K562 (cell line): ENCODE measurements at regions not wholly inside any gene's neighbourhood (a gene's known extent, or its start where the extent isn't known, plus 50 kb on each side); places are given as distances from the start of the nearest gene placed in this dataset.

Experiments used
- ATAC-seq: fragments of 200-7000 bp; cut with Tn5 transposase; 3 replicates; pipeline ENCODE4 v1.9.1; 2020; ENCODE audit warnings: moderate library complexity
- BruUV-seq: library from RNA; stranded (reverse); fragments of 400-500 nt; replicated peaks from 2 replicates; lab custom pipeline; 2021; lab: Mats Ljungman, UMichigan
- CTCF ChIA-PET: fragments of 300-600 bp; formaldehyde crosslinking; extraction: SDS; loops from one replicate; lab custom pipeline; 2021; ENCODE audit warnings: low intra/inter-chr PET ratio; lab: Yijun Ruan, JAX
- POLR2A ChIA-PET: fragments of 300-600, 350-650 bp; sonication (Branson Sonifier 250); formaldehyde crosslinking; extraction: SDS; loops from one replicate; lab custom pipeline; 2021; ENCODE audit warnings: antibody characterized with exemption, inconsistent platforms; lab: Yijun Ruan, JAX
- DNase-seq, 4 experiments: peaks; one replicate each; pipeline versions ENCODE4 v3.0.0 to v3.0.0-alpha.2; 2011 to 2018; ENCODE audit warnings: low spot score in 3 of 4, mixed read lengths in 3 of 4; ENCODE audit errors: extremely low read depth in 1 of 4
- FAIRE-seq: peaks from 2 replicates; lab custom pipeline; 2011; peaks lifted over from hg19 to GRCh38; lab: Jason Lieb, UNC
- H2AFZ ChIP-seq: 2 replicates; pipeline ENCODE4 v1.6.0; 2011; ENCODE audit warnings: low read depth, low read length, control low read depth, inconsistent platforms
- H3K27ac ChIP-seq: fragments of 200-600 bp; 3 replicates; pipeline ENCODE4 v1.8.0; 2011; ENCODE audit warnings: low read depth, mild to moderate bottlenecking, control low read depth, inconsistent platforms, low read length, moderate library complexity, mixed read lengths; ENCODE audit errors: extremely low read depth
- H3K27me3 ChIP-seq, 2 experiments: fragments of 300-600 bp in 1 of 2; 2 replicates in 1 of 2; 3 replicates in 1 of 2; pipeline versions ENCODE4 v1.6.0 to v1.8.0; 2011; ENCODE audit warnings: inconsistent platforms in 2 of 2, low read length in 2 of 2, mild to moderate bottlenecking in 1 of 2, mixed read lengths in 1 of 2, moderate library complexity in 1 of 2; ENCODE audit not compliant: control insufficient read depth in 2 of 2, insufficient read depth in 2 of 2
- H3K36me3 ChIP-seq: fragments of 300-600 bp; 3 replicates; pipeline ENCODE4 v1.8.0; 2011; ENCODE audit warnings: mild to moderate bottlenecking, low read length, inconsistent platforms; ENCODE audit not compliant: control insufficient read depth, insufficient read depth
- H3K4me1 ChIP-seq, 2 experiments: fragments of 200-600 bp in 1 of 2; replicated peaks in 1 of 2; 2 replicates in 1 of 2; 3 replicates in 1 of 2; pipeline versions ENCODE4 v1.5.1 to v1.8.0; 2011; ENCODE audit warnings: inconsistent platforms in 2 of 2, low read length in 2 of 2, mild to moderate bottlenecking in 1 of 2, mixed read lengths in 1 of 2, moderate library complexity in 1 of 2; ENCODE audit not compliant: control insufficient read depth in 2 of 2, insufficient read depth in 2 of 2
- H3K4me2 ChIP-seq: 2 replicates; pipeline ENCODE4 v1.6.1; 2011; ENCODE audit warnings: low read length, control low read depth, inconsistent platforms, mixed read lengths; ENCODE audit not compliant: insufficient read depth
- H3K4me3 ChIP-seq: fragments of 200-600 bp; sonication (generic), shearing (Covaris generic); 2 replicates; pipeline ENCODE4 v1.5.1; 2016; ENCODE audit warnings: control low read depth, inconsistent platforms
- H3K79me2 ChIP-seq: fragments of 200-600 bp; 3 replicates; pipeline ENCODE4 v1.8.0; 2011; ENCODE audit warnings: low read length, inconsistent platforms; ENCODE audit not compliant: control insufficient read depth, insufficient read depth
- H3K9ac ChIP-seq, 2 experiments: 2 replicates each; pipeline versions ENCODE4 v1.6.0 to v1.6.1; 2011; ENCODE audit warnings: low read depth in 2 of 2, low read length in 2 of 2, control low read depth in 1 of 2, inconsistent platforms in 1 of 2, mild to moderate bottlenecking in 1 of 2, mixed read lengths in 1 of 2; ENCODE audit not compliant: insufficient read depth in 1 of 2
- H3K9me1 ChIP-seq: one replicate; pipeline ENCODE4 v1.6.0; 2011; ENCODE audit warnings: inconsistent platforms, mild to moderate bottlenecking, low read length, moderate library complexity; ENCODE audit not compliant: control insufficient read depth, insufficient read depth
- H3K9me3 ChIP-seq: replicated peaks from 2 replicates; pipeline ENCODE4 v1.5.1; 2011; ENCODE audit warnings: low read depth, low read length, inconsistent platforms; ENCODE audit not compliant: control insufficient read depth, insufficient read depth
- H4K20me1 ChIP-seq: replicated peaks from 2 replicates; pipeline ENCODE4 v1.6.1; 2011; ENCODE audit warnings: low read length, inconsistent platforms, mixed read lengths; ENCODE audit not compliant: control insufficient read depth, insufficient read depth
- HDAC1 ChIP-seq, 2 experiments: fragments of 450-650 bp; IDR thresholded peaks; 2 replicates each; pipeline ENCODE4 v1.6.1; 2016 to 2017; ENCODE audit warnings: inconsistent platforms in 1 of 2, mild to moderate bottlenecking in 1 of 2, moderate library complexity in 1 of 2
- KLF16 ChIP-seq: IDR thresholded peaks from 2 replicates; pipeline ENCODE4 v1.6.1; 2016; ENCODE audit warnings: antibody characterized with exemption
- NEUROD1 ChIP-seq: fragments of 150-350 bp; IDR thresholded peaks from 2 replicates; pipeline ENCODE4 v1.6.1; 2014; ENCODE audit warnings: borderline replicate concordance, low read length, low read depth; ENCODE audit not compliant: partially characterized antibody
- RAD21 ChIP-seq, 2 experiments: fragments of 250-450 bp in 1 of 2; fragments of 450-650 bp in 1 of 2; sonication (Bioruptor Pico) in 1 of 2; formaldehyde crosslinking in 1 of 2; IDR thresholded peaks in 1 of 2; conservative IDR thresholded peaks in 1 of 2; 2 replicates each; pipeline versions ENCODE4 v1.4.0 to v1.8.0; 2020 to 2022; ENCODE audit warnings: mild to moderate bottlenecking in 2 of 2, moderate library complexity in 1 of 2
- RBBP5 ChIP-seq: fragments of 200-600 bp; sonication (generic); IDR thresholded peaks from 2 replicates; pipeline ENCODE4 v1.6.1; 2012; ENCODE audit warnings: borderline replicate concordance, mild to moderate bottlenecking, low read length, control low read depth, inconsistent platforms; ENCODE audit not compliant: insufficient read depth, poor library complexity, severe bottlenecking
- SMARCC2 ChIP-seq: fragments of 450-650 bp; IDR thresholded peaks from 2 replicates; pipeline ENCODE4 v1.6.1; 2017; ENCODE audit warnings: antibody characterized with exemption, moderate library complexity, mild to moderate bottlenecking, low read depth
- U2AF1 ChIP-seq: fragments of 200-400 bp; formaldehyde crosslinking; optimal IDR thresholded peaks from 2 replicates; pipeline ENCODE3; 2017; ENCODE audit warnings: mild to moderate bottlenecking, low read depth, low read length, moderate library complexity
- YY1 ChIP-seq, 3 experiments: IDR thresholded peaks; 2 replicates each; pipeline ENCODE4 v1.6.1; 2011; ENCODE audit warnings: low read length in 2 of 3, mild to moderate bottlenecking in 2 of 3, moderate library complexity in 2 of 3, borderline replicate concordance in 1 of 3, control low read depth in 1 of 3, low read depth in 1 of 3; ENCODE audit not compliant: insufficient read depth in 3 of 3, insufficient replicate concordance in 2 of 3, control insufficient read depth in 1 of 3, insufficient read length in 1 of 3; ENCODE audit errors: extremely low read depth in 1 of 3
- ZNF134 ChIP-seq: fragments of 250-450 bp; sonication (Bioruptor Pico); conservative IDR thresholded peaks from 2 replicates; pipeline ENCODE4 v1.4.0; 2020
- ZNF143 ChIP-seq: sonication (generic); formaldehyde crosslinking; IDR thresholded peaks from 2 replicates; pipeline ENCODE4 v1.9.0; 2022; ENCODE audit warnings: mild to moderate bottlenecking, missing genetic modification reagents
- ZNF384 ChIP-seq: IDR thresholded peaks from 2 replicates; pipeline ENCODE4 v1.6.1; 2012; ENCODE audit warnings: low read depth, low read length, improper control_type of control experiment
- ZNF740 ChIP-seq, 3 experiments: fragments of 200-800 bp in 1 of 3; sonication (Bioruptor generic) in 1 of 3; sonication (generic) in 1 of 3; formaldehyde crosslinking in 1 of 3; IDR thresholded peaks; 2 replicates each; pipeline versions ENCODE4 v1.6.1 to v1.8.0; 2016 to 2022; ENCODE audit warnings: mild to moderate bottlenecking in 2 of 3, missing compliant biosample characterization in 2 of 3, missing genetic modification characterization in 2 of 3, missing genetic modification reagents in 1 of 3
- WGBS: fragments of 100-300 bp; shearing (Covaris generic); methylation state at CpG from one replicate; pipeline ENCODE4 v1.1.6; 2016; ENCODE audit warnings: low coverage, mixed read lengths; ENCODE audit not compliant: insufficient coverage; ENCODE audit errors: missing lambda C conversion rate; 5-methylcytosine and 5-hydroxymethylcytosine counted together
- in situ Hi-C: fragments of 300-500 bp; cut with MboI; formaldehyde crosslinking; loops from 4 replicates; pipeline ENCODE4 v1.15.0; 2018; ENCODE audit warnings: inconsistent platforms, mixed read lengths
- intact Hi-C: fragments of 100-400 bp; cut with micrococcal nuclease; formaldehyde crosslinking; loops from 2 replicates; pipeline ENCODE4 v1.14.2; 2022
- TF ChIP-seq, protein P1 (sequence below): IDR thresholded peaks from 2 replicates; pipeline ENCODE4 v1.6.1; 2011; ENCODE audit warnings: borderline replicate concordance, low read depth, mild to moderate bottlenecking, moderate library complexity, low read length; ENCODE audit not compliant: insufficient read depth, poor library complexity, severe bottlenecking
- TF ChIP-seq, protein P2 (sequence below), 3 experiments: IDR thresholded peaks in 2 of 3; conservative IDR thresholded peaks in 1 of 3; 2 replicates each; pipeline ENCODE4 v1.5.1; 2011 to 2012; ENCODE audit warnings: low read length in 3 of 3, mild to moderate bottlenecking in 3 of 3, control low read depth in 2 of 3, improper control_type of control experiment in 1 of 3, inconsistent platforms in 1 of 3, low read depth in 1 of 3, mixed read lengths in 1 of 3, moderate library complexity in 1 of 3; ENCODE audit not compliant: insufficient read depth in 2 of 3

DNA sequence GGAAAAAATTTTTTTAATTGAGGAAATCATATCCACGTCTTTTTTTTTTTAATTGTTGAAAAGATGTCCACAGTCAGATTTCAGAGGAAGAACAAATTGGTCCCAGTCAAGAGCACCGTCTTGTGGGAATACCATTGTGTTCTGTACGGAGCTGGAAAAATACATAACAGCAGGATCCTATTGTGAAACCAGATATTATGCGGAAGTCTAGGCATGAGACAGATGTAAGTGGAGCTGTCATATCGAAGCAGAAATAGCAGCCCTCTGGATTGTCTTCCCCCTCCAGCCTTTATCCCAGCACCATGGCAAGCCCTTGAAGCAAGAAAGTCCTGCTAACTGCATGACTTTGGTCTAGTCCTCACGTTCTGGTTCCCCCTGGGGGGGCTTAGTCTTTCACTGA lies 391.6 kb upstream of the ASIC2 start (continued):
- TF ChIP-seq HDAC1 (IDR thresholded peaks at IDR 0.05), result no peak
- TF ChIP-seq SMARCC2, result no peak
- no peak for TF ChIP-seq YY1 (IDR thresholded peaks at IDR 0.05; ENCODE audit: borderline replicate concordance in 1 of 3, control insufficient read depth in 1 of 3, extremely low read depth in 1 of 3, insufficient read depth in 3 of 3, insufficient read length in 1 of 3, insufficient replicate concordance in 2 of 3, low read depth in 1 of 3, low read length in 2 of 3)
- no peak for TF ChIP-seq U2AF1
- no peak for TF ChIP-seq ZNF740 (CRISPR knock-in tag; IDR thresholded peaks at IDR 0.05)
- TF ChIP-seq ZNF740 (tag; IDR thresholded peaks at IDR 0.05), result no peak
- TF ChIP-seq ZNF384, result no peak
- TF ChIP-seq, all 486 proteins: peak for 0

DNA sequence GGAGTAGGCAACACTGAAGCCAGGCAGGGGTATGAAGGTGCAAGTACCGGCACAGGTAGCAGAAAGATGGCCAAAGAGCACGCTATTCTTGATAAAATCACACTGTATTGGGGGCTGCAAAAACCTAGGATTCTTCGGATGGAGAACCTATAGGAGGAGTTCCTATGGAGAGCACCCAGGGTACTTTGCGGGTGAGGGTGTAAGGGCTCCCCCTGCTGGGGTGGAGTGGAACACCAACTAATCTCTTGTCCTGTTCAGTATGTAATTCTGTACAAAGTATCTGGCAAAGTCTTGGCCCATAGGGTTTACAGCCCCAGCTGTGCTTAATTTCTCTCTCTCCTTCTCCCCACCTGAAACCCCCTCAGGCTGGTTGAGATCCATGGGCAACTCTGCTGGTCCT lies 393.1 kb upstream of the ASIC2 start:
- no peak overlapping the region for H3K9ac ChIP-seq
- H3K4me2 ChIP-seq, result no peak overlapping the region; the same call in 1 of the 2 replicates
- 2% methylated on average over 4 of the region's 4 CpGs for WGBS
- no peaks in the 10 kb centered on the region for H3K79me2 ChIP-seq
- in situ Hi-C loops, result no loop called here
- peak; percentile 56 to 78 (median 75) for DNase-seq
- no peaks in the 10 kb centered on the region for H4K20me1 ChIP-seq
- peak; percentile 75 for FAIRE-seq
- ChIA-PET CTCF (interaction anchor here (1.1 kb wide), 1 partner anchor 513 kb away, joined by 3 read pairs; no protein-coding TSS in a partner anchor), POLR2A (interaction anchor here (0.5 to 0.6 kb wide), 3 partner anchors 77 to 154 kb away, joined by 3 read pairs; no protein-coding TSS in a partner anchor)
- no peaks in the 10 kb centered on the region for H3K9me3 ChIP-seq
- H3K4me1 ChIP-seq, result no peaks in the 10 kb centered on the region
- no peak overlapping the region for H3K4me3 ChIP-seq
- peak; percentile 91 for ATAC-seq
- no peak overlapping the region for H2AFZ ChIP-seq
- peaks cover 0 to 2% of the 10 kb centered on the region in 2 experiments; a peak in 2 of 5 replicates for H3K27me3 ChIP-seq
- no peaks in the 10 kb centered on the region for H3K9me1 ChIP-seq
- no peak overlapping the region for H3K27ac ChIP-seq
- intact Hi-C loops, result no loop called here
- BruUV-seq, result no TSS peak
- no peaks in the 10 kb centered on the region for H3K36me3 ChIP-seq
- TF ChIP-seq ZNF143 (CRISPR knock-in tag) (peak; percentile 42; the same call in 1 of the 2 replicates), NEUROD1 (no peak), ZNF134 (CRISPR knock-in tag) (no peak), RBBP5 (no peak), KLF16 (peak; percentile 48; the same call in 1 of the 2 replicates), RAD21 (CRISPR knock-in tag; conservative IDR thresholded peaks at IDR 0.05 in 1 of 2, IDR thresholded peaks at IDR 0.05 in 1 of 2) (peak in 1 of 2 experiments; percentile 49; a peak in 2 of 4 replicates)
- TF ChIP-seq, protein P1, sequence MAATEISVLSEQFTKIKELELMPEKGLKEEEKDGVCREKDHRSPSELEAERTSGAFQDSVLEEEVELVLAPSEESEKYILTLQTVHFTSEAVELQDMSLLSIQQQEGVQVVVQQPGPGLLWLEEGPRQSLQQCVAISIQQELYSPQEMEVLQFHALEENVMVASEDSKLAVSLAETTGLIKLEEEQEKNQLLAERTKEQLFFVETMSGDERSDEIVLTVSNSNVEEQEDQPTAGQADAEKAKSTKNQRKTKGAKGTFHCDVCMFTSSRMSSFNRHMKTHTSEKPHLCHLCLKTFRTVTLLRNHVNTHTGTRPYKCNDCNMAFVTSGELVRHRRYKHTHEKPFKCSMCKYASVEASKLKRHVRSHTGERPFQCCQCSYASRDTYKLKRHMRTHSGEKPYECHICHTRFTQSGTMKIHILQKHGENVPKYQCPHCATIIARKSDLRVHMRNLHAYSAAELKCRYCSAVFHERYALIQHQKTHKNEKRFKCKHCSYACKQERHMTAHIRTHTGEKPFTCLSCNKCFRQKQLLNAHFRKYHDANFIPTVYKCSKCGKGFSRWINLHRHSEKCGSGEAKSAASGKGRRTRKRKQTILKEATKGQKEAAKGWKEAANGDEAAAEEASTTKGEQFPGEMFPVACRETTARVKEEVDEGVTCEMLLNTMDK, result peak; percentile 31
- TF ChIP-seq, protein P2, sequence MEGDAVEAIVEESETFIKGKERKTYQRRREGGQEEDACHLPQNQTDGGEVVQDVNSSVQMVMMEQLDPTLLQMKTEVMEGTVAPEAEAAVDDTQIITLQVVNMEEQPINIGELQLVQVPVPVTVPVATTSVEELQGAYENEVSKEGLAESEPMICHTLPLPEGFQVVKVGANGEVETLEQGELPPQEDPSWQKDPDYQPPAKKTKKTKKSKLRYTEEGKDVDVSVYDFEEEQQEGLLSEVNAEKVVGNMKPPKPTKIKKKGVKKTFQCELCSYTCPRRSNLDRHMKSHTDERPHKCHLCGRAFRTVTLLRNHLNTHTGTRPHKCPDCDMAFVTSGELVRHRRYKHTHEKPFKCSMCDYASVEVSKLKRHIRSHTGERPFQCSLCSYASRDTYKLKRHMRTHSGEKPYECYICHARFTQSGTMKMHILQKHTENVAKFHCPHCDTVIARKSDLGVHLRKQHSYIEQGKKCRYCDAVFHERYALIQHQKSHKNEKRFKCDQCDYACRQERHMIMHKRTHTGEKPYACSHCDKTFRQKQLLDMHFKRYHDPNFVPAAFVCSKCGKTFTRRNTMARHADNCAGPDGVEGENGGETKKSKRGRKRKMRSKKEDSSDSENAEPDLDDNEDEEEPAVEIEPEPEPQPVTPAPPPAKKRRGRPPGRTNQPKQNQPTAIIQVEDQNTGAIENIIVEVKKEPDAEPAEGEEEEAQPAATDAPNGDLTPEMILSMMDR (IDR thresholded peaks at IDR 0.05 in 2 of 3, conservative IDR thresholded peaks at IDR 0.05 in 1 of 3; ENCODE audit: insufficient read depth in 2 of 3, low read depth in 1 of 3, low read length in 3 of 3), result peak; percentile 62 to 86 (median 76)
